ENCODE measurements at regions not wholly inside any gene's neighbourhood (a gene's known extent, or its start where the extent isn't known, plus 50 kb on each side); places are given as distances from the start of the nearest gene placed in this dataset.

GRCh38 chr4:166363198-166363597, 490.2 kb downstream of the TLL1 start:
- H3K4me1 Mint-ChIP-seq: no peaks in the 10 kb centered on the region
- peaks cover 6% of the 10 kb centered on the region for H3K9me3 Mint-ChIP-seq
- no peaks in the 10 kb centered on the region for H3K36me3 Mint-ChIP-seq (ENCODE audit: low read depth)
- TF ChIP-seq, protein P1, sequence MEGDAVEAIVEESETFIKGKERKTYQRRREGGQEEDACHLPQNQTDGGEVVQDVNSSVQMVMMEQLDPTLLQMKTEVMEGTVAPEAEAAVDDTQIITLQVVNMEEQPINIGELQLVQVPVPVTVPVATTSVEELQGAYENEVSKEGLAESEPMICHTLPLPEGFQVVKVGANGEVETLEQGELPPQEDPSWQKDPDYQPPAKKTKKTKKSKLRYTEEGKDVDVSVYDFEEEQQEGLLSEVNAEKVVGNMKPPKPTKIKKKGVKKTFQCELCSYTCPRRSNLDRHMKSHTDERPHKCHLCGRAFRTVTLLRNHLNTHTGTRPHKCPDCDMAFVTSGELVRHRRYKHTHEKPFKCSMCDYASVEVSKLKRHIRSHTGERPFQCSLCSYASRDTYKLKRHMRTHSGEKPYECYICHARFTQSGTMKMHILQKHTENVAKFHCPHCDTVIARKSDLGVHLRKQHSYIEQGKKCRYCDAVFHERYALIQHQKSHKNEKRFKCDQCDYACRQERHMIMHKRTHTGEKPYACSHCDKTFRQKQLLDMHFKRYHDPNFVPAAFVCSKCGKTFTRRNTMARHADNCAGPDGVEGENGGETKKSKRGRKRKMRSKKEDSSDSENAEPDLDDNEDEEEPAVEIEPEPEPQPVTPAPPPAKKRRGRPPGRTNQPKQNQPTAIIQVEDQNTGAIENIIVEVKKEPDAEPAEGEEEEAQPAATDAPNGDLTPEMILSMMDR (IDR thresholded peaks at IDR 0.05; ENCODE audit: unreplicated experiment in 3 of 3): no peak
- no peak overlapping the region for H3K27ac Mint-ChIP-seq
- H3K27me3 Mint-ChIP-seq (ENCODE audit: low read depth): no peaks in the 10 kb centered on the region
- no peak overlapping the region for H3K4me3 Mint-ChIP-seq

GRCh38 chr4:166366012-166366411, 493.0 kb downstream of the TLL1 start:
- Mint-ChIP-seq H3K9me3 (peaks cover 11% of the 10 kb centered on the region), H3K4me3 (no peak overlapping the region), H3K27me3 (ENCODE audit: low read depth) (no peaks in the 10 kb centered on the region)

GRCh38 chr4:166377578-166377977, 504.5 kb downstream of the TLL1 start:
- no peaks in the 10 kb centered on the region for H3K36me3 Mint-ChIP-seq (ENCODE audit: low read depth)
- TF ChIP-seq, protein P1 (IDR thresholded peaks at IDR 0.05; ENCODE audit: unreplicated experiment in 3 of 3): no peak

More at GRCh38 chr4:166366012-166366411, 493.0 kb downstream of the TLL1 start:
- TF ChIP-seq, protein P1 (IDR thresholded peaks at IDR 0.05; ENCODE audit: unreplicated experiment in 3 of 3): no peak
- no peak overlapping the region for H3K27ac Mint-ChIP-seq
- no peaks in the 10 kb centered on the region for H3K36me3 Mint-ChIP-seq (ENCODE audit: low read depth)
- no peaks in the 10 kb centered on the region for H3K4me1 Mint-ChIP-seq

GRCh38 chr4:166386491-166387360, 513.7 kb downstream of the TLL1 start:
- TF ChIP-seq, protein P1 (IDR thresholded peaks at IDR 0.05; ENCODE audit: unreplicated experiment in 3 of 3): no peak
- H3K9me3 Mint-ChIP-seq: no peaks in the 10 kb centered on the region

More at GRCh38 chr4:166377578-166377977, 504.5 kb downstream of the TLL1 start:
- Mint-ChIP-seq H3K4me3 (no peak overlapping the region), H3K9me3 (peaks cover 40% of the 10 kb centered on the region), H3K27ac (no peak overlapping the region), H3K27me3 (ENCODE audit: low read depth) (no peaks in the 10 kb centered on the region), H3K4me1 (no peaks in the 10 kb centered on the region)

DNA sequence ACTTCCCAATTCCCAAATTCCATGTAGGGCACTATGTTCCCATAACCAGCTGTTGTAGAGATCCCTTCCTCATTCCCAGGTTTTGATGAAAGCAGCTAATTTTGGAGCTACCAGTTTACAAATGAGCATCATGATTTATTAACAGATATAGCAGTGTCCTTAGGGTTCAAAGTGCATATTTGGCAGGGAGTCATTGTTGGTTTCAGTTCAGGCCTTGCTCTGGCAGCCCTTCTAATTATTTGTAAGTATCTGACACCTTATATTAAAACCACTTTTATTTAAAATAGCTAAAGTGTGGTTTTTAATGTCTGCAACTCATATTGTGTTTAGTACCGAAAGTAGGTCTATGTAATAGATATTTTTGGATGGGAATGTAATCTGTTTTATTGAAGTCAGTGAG, 518.5 kb downstream of the TLL1 start:
- H3K27me3 Mint-ChIP-seq (ENCODE audit: low read depth): no peaks in the 10 kb centered on the region
- TF ChIP-seq, protein P1 (IDR thresholded peaks at IDR 0.05; ENCODE audit: unreplicated experiment in 3 of 3): no peak
- no peak overlapping the region for H3K4me3 Mint-ChIP-seq
- H3K27ac Mint-ChIP-seq: no peak overlapping the region
- H3K9me3 Mint-ChIP-seq: no peaks in the 10 kb centered on the region
- H3K4me1 Mint-ChIP-seq: no peaks in the 10 kb centered on the region
- no peaks in the 10 kb centered on the region for H3K36me3 Mint-ChIP-seq (ENCODE audit: low read depth)

More at GRCh38 chr4:166386491-166387360, 513.7 kb downstream of the TLL1 start:
- Mint-ChIP-seq H3K4me1 (no peaks in the 10 kb centered on the region), H3K27ac (no peak overlapping the region), H3K4me3 (no peak overlapping the region), H3K27me3 (ENCODE audit: low read depth) (no peaks in the 10 kb centered on the region), H3K36me3 (ENCODE audit: low read depth) (no peaks in the 10 kb centered on the region)

DNA sequence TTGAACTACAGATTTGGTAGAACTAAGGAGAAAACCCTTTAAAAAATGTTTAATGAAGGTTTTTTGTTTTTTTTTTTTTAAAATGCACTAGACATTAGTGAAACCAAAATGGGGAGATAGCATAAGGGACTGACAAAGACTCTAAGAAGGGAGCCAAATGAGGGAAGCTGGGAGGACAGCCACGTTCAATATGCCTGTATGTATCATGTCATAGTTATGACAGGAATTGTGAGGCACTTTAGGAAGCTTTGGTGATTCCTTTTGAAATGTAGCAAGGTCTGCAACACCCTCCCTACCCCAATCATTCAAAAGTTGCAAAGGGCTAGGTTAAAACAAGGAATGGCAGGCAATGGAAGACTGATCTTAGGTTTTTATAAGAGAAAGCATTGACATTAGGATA, 526.0 kb downstream of the TLL1 start:
- H3K36me3 Mint-ChIP-seq (ENCODE audit: low read depth): no peaks in the 10 kb centered on the region
- no peaks in the 10 kb centered on the region for H3K9me3 Mint-ChIP-seq
- TF ChIP-seq, protein P1 (IDR thresholded peaks at IDR 0.05; ENCODE audit: unreplicated experiment in 3 of 3): no peak

More for the DNA sequence above, 526.0 kb downstream of the TLL1 start:
- no peak overlapping the region for H3K4me3 Mint-ChIP-seq
- no peaks in the 10 kb centered on the region for H3K27me3 Mint-ChIP-seq (ENCODE audit: low read depth)
- no peak overlapping the region for H3K27ac Mint-ChIP-seq
- H3K4me1 Mint-ChIP-seq: no peaks in the 10 kb centered on the region
